PC-3 (cell line): ENCODE measurements at regions not wholly inside any gene's neighbourhood (a gene's known extent, or its start where the extent isn't known, plus 50 kb on each side); places are given as distances from the start of the nearest gene placed in this dataset.

Source experiments
- CTCF ChIP-seq: fragments of 300-600 bp; sonication (generic); conservative IDR thresholded peaks from 2 replicates; pipeline ENCODE4 v1.5.1; 2017; ENCODE audit warnings: antibody characterized with exemption, low read depth, mild to moderate bottlenecking, low read length
- EZH2 ChIP-seq: fragments of 300-600 bp; sonication (generic); IDR thresholded peaks from one replicate; pipeline ENCODE4 v1.6.1; 2017; ENCODE audit warnings: antibody characterized with exemption, mild to moderate bottlenecking, low read length; ENCODE audit not compliant: unreplicated experiment
- EZH2phosphoT487 ChIP-seq: fragments of 300-600 bp; sonication (generic); IDR thresholded peaks from 2 replicates; pipeline ENCODE4 v1.6.1; 2018; ENCODE audit warnings: mild to moderate bottlenecking, antibody characterized with exemption, low read length, borderline replicate concordance

DNA sequence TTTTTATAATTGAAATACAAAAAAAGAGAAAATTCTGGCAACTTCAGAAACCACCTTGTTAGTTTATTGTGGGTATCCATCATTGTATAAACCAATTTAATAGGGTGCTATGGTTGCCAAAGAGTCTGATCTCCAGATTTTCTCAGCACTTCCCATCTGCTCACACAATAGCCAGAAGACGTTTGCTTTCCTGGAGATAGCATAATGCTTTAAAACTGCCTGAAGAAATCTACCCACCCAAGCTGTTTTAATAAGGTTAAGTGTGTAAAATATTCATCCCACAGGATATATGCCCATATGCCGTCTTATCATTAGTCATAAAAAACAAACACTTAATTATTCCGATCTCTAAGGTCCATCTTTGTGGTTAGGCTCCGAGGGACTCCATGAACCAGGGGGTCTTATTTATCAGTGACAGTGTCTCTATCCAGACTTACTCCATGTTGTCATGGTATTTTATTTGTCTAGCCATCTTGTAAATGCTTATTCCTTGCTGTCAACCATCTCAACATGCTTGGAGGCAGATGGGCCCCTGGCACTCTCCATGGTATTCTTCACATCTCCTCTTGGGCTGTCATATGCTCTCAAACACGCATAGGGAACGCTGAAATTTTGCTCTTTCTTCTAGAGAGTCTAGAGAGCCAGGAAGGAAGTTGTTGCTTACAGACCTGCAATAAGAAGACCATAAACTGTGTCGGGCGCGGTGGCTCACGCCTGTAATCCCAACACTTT is 58.5 kb downstream of the MAP10 start:
- TF ChIP-seq CTCF: no peak
- TF ChIP-seq EZH2: no peak
- no peak for TF ChIP-seq EZH2phosphoT487
